ENCODE measurements at regions not wholly inside any gene's neighbourhood (a gene's known extent, or its start where the extent isn't known, plus 50 kb on each side); places are given as distances from the start of the nearest gene placed in this dataset.

DNA sequence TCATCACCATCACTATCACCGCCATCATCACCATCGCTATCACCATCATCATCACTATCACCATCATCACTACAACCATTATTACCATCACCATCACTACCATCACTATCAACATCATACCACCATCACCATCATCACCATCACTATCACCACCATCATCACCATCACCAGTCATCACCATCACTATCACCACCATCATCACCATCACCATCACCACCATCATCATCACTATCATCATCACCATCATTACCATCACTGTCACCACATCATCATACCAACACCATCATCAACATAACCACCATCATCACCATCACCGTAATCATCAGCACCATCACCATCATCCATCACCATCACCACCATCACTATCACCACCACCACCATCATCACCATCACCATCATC lies 213.8 kb downstream of the ALG10 start:
- TF ChIP-seq, protein P1, sequence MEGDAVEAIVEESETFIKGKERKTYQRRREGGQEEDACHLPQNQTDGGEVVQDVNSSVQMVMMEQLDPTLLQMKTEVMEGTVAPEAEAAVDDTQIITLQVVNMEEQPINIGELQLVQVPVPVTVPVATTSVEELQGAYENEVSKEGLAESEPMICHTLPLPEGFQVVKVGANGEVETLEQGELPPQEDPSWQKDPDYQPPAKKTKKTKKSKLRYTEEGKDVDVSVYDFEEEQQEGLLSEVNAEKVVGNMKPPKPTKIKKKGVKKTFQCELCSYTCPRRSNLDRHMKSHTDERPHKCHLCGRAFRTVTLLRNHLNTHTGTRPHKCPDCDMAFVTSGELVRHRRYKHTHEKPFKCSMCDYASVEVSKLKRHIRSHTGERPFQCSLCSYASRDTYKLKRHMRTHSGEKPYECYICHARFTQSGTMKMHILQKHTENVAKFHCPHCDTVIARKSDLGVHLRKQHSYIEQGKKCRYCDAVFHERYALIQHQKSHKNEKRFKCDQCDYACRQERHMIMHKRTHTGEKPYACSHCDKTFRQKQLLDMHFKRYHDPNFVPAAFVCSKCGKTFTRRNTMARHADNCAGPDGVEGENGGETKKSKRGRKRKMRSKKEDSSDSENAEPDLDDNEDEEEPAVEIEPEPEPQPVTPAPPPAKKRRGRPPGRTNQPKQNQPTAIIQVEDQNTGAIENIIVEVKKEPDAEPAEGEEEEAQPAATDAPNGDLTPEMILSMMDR (IDR thresholded peaks at IDR 0.05; ENCODE audit: low read length) = no peak
- TF ChIP-seq EZH2 (IDR thresholded peaks at IDR 0.05; ENCODE audit: borderline replicate concordance, low read length) = no peak
